Panc1 (cell line): ENCODE measurements at regions not wholly inside any gene's neighbourhood (a gene's known extent, or its start where the extent isn't known, plus 50 kb on each side); places are given as distances from the start of the nearest gene placed in this dataset.

ENCODE experiments used
- ATAC-seq: fragments of 200-7000 bp; cut with Tn5 transposase; 2 replicates; pipeline ENCODE4 v1.9.1; 2020; ENCODE audit warnings: mild to moderate bottlenecking, moderate library complexity
- BruUV-seq: library from RNA; stranded (reverse); fragments of 400-500 nt; replicated peaks from 2 replicates; lab custom pipeline; 2021; lab: Mats Ljungman, UMichigan
- CTCF ChIA-PET: fragments of 300-600 bp; sonication (Branson Sonifier 250); formaldehyde crosslinking; loops from one replicate; lab custom pipeline; 2022; ENCODE audit warnings: antibody characterized with exemption; lab: Charles Lee
- POLR2A ChIA-PET: fragments of 300-600 bp; sonication (Branson Sonifier 250); formaldehyde crosslinking; loops from one replicate; lab custom pipeline; 2022; ENCODE audit warnings: antibody characterized with exemption; lab: Charles Lee
- DNase-seq: peaks from one replicate; pipeline ENCODE4 v3.0.0-alpha.2; 2010; ENCODE audit warnings: low read depth, low spot score
- H3K27ac ChIP-seq: 2 replicates; pipeline ENCODE4 v1.5.1; 2011; ENCODE audit warnings: mild to moderate bottlenecking, low read length, inconsistent platforms
- H3K27me3 ChIP-seq: fragments of 200-500 bp; sonication (Bioruptor generic); 2 replicates; pipeline ENCODE4 v1.6.0; 2014; ENCODE audit warnings: low read length, inconsistent platforms; ENCODE audit not compliant: control insufficient read depth, insufficient read depth
- H3K36me3 ChIP-seq: fragments of 200-500 bp; sonication (Bioruptor generic); 2 replicates; pipeline ENCODE4 v1.5.1; 2014; ENCODE audit warnings: inconsistent platforms, mild to moderate bottlenecking, low read length, moderate library complexity; ENCODE audit not compliant: control insufficient read depth, insufficient read depth
- H3K4me1 ChIP-seq: 2 replicates; pipeline ENCODE4 v1.5.1; 2011; ENCODE audit warnings: inconsistent platforms, mild to moderate bottlenecking, low read length, moderate library complexity; ENCODE audit not compliant: control insufficient read depth, insufficient read depth
- H3K4me3 ChIP-seq, 2 experiments: 2 replicates each; pipeline ENCODE4 v1.5.1; 2011 to 2012; ENCODE audit warnings: low read depth in 2 of 2, low read length in 2 of 2, mild to moderate bottlenecking in 2 of 2, inconsistent platforms in 1 of 2, moderate library complexity in 1 of 2
- H3K9me3 ChIP-seq: fragments of 200-500 bp; sonication (Bioruptor generic); 2 replicates; pipeline ENCODE4 v1.5.1; 2014; ENCODE audit warnings: low read depth, mild to moderate bottlenecking, inconsistent platforms, low read length, moderate library complexity; ENCODE audit not compliant: control insufficient read depth, insufficient read depth
- CTCF ChIP-seq: fragments of 450-650 bp; IDR thresholded peaks from 2 replicates; pipeline ENCODE4 v1.5.1; 2017; ENCODE audit warnings: mild to moderate bottlenecking
- POLR2AphosphoS5 ChIP-seq: IDR thresholded peaks from 2 replicates; pipeline ENCODE4 v1.6.1; 2012; ENCODE audit warnings: mild to moderate bottlenecking, low read depth, low read length, moderate library complexity
- REST ChIP-seq, 2 experiments: IDR thresholded peaks; 2 replicates each; pipeline ENCODE4 v1.6.1; 2011 to 2012; ENCODE audit warnings: low read depth in 2 of 2, control low read depth in 1 of 2, low read length in 1 of 2, mild to moderate bottlenecking in 1 of 2, moderate library complexity in 1 of 2; ENCODE audit not compliant: insufficient read depth in 1 of 2
- SIN3A ChIP-seq: IDR thresholded peaks from 2 replicates; pipeline ENCODE4 v1.6.1; 2012; ENCODE audit warnings: low read depth, mild to moderate bottlenecking, low read length, moderate library complexity, borderline replicate concordance; ENCODE audit not compliant: insufficient read depth
- TCF7L2 ChIP-seq: IDR thresholded peaks from 2 replicates; pipeline ENCODE4 v1.6.1; 2011; ENCODE audit warnings: mild to moderate bottlenecking, low read depth, low read length, inconsistent platforms
- in situ Hi-C: cut with HindIII; loops from 2 replicates; pipeline ENCODE4 v1.10.0; 2016; ENCODE audit warnings: low sequenced_read_pairs, low pct_unique_long_range_greater_than_20kb
- intact Hi-C: fragments of 100-400 bp; cut with micrococcal nuclease; formaldehyde crosslinking; loops from one replicate; pipeline ENCODE4 v1.10.0; 2022; ENCODE audit not compliant: unreplicated experiment

GRCh38 chr12:70077441-70077840, 165.8 kb upstream of the CNOT2 start:
- H3K4me1 ChIP-seq, result no peaks in the 10 kb centered on the region
- DNase-seq, result no peak
- H3K9me3 ChIP-seq, result no peaks in the 10 kb centered on the region
- no peak overlapping the region for H3K4me3 ChIP-seq
- intact Hi-C loops (no loop called here), in situ Hi-C loops (no loop called here)
- POLR2A ChIA-PET, result no interaction called here
- H3K27me3 ChIP-seq, result no peaks in the 10 kb centered on the region
- H3K36me3 ChIP-seq, result no peaks in the 10 kb centered on the region
- no peak overlapping the region for H3K27ac ChIP-seq
- CTCF ChIA-PET, result no interaction called here
- ATAC-seq, result no peak
- no peak for TF ChIP-seq TCF7L2
- no peak for TF ChIP-seq POLR2AphosphoS5
- no peak for TF ChIP-seq SIN3A
- TF ChIP-seq CTCF, result no peak
- no peak for TF ChIP-seq REST (IDR thresholded peaks at IDR 0.05; ENCODE audit: insufficient read depth in 1 of 2, low read depth in 2 of 2, low read length in 1 of 2)
- BruUV-seq, result no TSS peak

GRCh38 chr12:70078161-70078560, 165.1 kb upstream of the CNOT2 start:
- no peaks in the 10 kb centered on the region for H3K27me3 ChIP-seq
- no TSS peak for BruUV-seq
- TF ChIP-seq POLR2AphosphoS5 (no peak), CTCF (no peak), SIN3A (no peak), REST (IDR thresholded peaks at IDR 0.05; ENCODE audit: insufficient read depth in 1 of 2, low read depth in 2 of 2, low read length in 1 of 2) (no peak), TCF7L2 (no peak)
- ChIA-PET POLR2A (no interaction called here), CTCF (no interaction called here)
- no peak for DNase-seq
- in situ Hi-C loops, result no loop called here
- no peak overlapping the region for H3K4me3 ChIP-seq
- H3K27ac ChIP-seq, result no peak overlapping the region
- no peaks in the 10 kb centered on the region for H3K4me1 ChIP-seq
- H3K9me3 ChIP-seq, result no peaks in the 10 kb centered on the region
- no peaks in the 10 kb centered on the region for H3K36me3 ChIP-seq
- intact Hi-C loops, result no loop called here
- ATAC-seq, result no peak
